GM12878 (cell line): ENCODE measurements at regions not wholly inside any gene's neighbourhood (a gene's known extent, or its start where the extent isn't known, plus 50 kb on each side); places are given as distances from the start of the nearest gene placed in this dataset.

Experiments used
- EZH2 ChIP-seq: IDR thresholded peaks from 2 replicates; pipeline ENCODE4 v1.6.1; 2012; ENCODE audit warnings: low read depth, mild to moderate bottlenecking, control low read depth, inconsistent platforms, low read length, borderline replicate concordance; ENCODE audit not compliant: control insufficient read depth
- HDGF ChIP-seq: fragments of 450-650 bp; IDR thresholded peaks from 2 replicates; pipeline ENCODE4 v1.6.1; 2016; ENCODE audit warnings: antibody characterized with exemption
- NFYB ChIP-seq: IDR thresholded peaks from 2 replicates; pipeline ENCODE4 v1.6.1; 2011; ENCODE audit warnings: low read depth, mild to moderate bottlenecking, low read length, improper control_type of control experiment, moderate library complexity; ENCODE audit not compliant: insufficient read depth
- POLR2A ChIP-seq: IDR thresholded peaks from 2 replicates; pipeline ENCODE4 v1.6.1; 2011; ENCODE audit warnings: low read depth, mild to moderate bottlenecking, low read length
- YY1 ChIP-seq: IDR thresholded peaks from 2 replicates; pipeline ENCODE4 v1.6.1; 2011; ENCODE audit warnings: low read depth, mild to moderate bottlenecking, low read length

GRCh38 chr5:4833104-4833738 lies 306.9 kb upstream of the ADAMTS16 start:
- TF ChIP-seq EZH2 (no peak), POLR2A (no peak), HDGF (no peak), YY1 (no peak), NFYB (no peak)
